GM18505 (cell line): ENCODE measurements at regions not wholly inside any gene's neighbourhood (a gene's known extent, or its start where the extent isn't known, plus 50 kb on each side); places are given as distances from the start of the nearest gene placed in this dataset.
"Not testable (repeated sequence)": the region's sequence is repeated elsewhere in the genome, so short reads cannot be mapped to it uniquely, and the experiment has no call there.

ENCODE experiments used
- ATAC-seq: cut with Tn5 transposase; IDR thresholded peaks from one replicate; pipeline ENCODE4 v1.9.1; 2021; ENCODE audit not compliant: unreplicated experiment
- POLR2A ChIP-seq: IDR thresholded peaks from 4 replicates; pipeline ENCODE4 v1.6.1; 2011; ENCODE audit warnings: borderline replicate concordance; ENCODE audit not compliant: insufficient read depth, insufficient read length; ENCODE audit errors: extremely low read depth

- ATAC-seq = no peak
- no peak for TF ChIP-seq POLR2A
Observed at GRCh38 chr4:148693913-148694649, 251.9 kb upstream of the NR3C2 start.

- TF ChIP-seq POLR2A = no peak
- no peak for ATAC-seq
Observed at GRCh38 chr4:148692242-148692641, 250.0 kb upstream of the NR3C2 start.

GRCh38 chr4:148686449-148686848 lies 244.2 kb upstream of the NR3C2 start:
- no peak for ATAC-seq
- no peak for TF ChIP-seq POLR2A

- TF ChIP-seq POLR2A = no peak
- ATAC-seq = no peak
Observed at GRCh38 chr4:148684638-148685037, 242.4 kb upstream of the NR3C2 start.

GRCh38 chr4:148680884-148681283 lies 238.7 kb upstream of the NR3C2 start:
- TF ChIP-seq POLR2A = no peak
- no peak for ATAC-seq

- no peak for ATAC-seq
- no peak for TF ChIP-seq POLR2A
Observed at GRCh38 chr4:148676344-148676743, 234.1 kb upstream of the NR3C2 start.

GRCh38 chr4:148674876-148675275 lies 232.7 kb upstream of the NR3C2 start:
- ATAC-seq = no peak
- no peak for TF ChIP-seq POLR2A

GRCh38 chr4:148664636-148665035 lies 222.4 kb upstream of the NR3C2 start:
- ATAC-seq = no peak
- TF ChIP-seq POLR2A = no peak

- no peak for ATAC-seq
- TF ChIP-seq POLR2A = no peak
Observed at GRCh38 chr4:148654131-148654530, 211.9 kb upstream of the NR3C2 start.

GRCh38 chr4:148653681-148654080 lies 211.5 kb upstream of the NR3C2 start:
- ATAC-seq = no peak
- no peak for TF ChIP-seq POLR2A

- no peak for ATAC-seq
- TF ChIP-seq POLR2A = no peak
Observed at GRCh38 chr4:148651991-148652390, 209.8 kb upstream of the NR3C2 start.

GRCh38 chr4:148649652-148650331 lies 207.6 kb upstream of the NR3C2 start:
- ATAC-seq = no peak
- no peak for TF ChIP-seq POLR2A

GRCh38 chr4:148643851-148644250 lies 201.6 kb upstream of the NR3C2 start:
- TF ChIP-seq POLR2A = no peak
- no peak for ATAC-seq

- no peak for ATAC-seq
- no peak for TF ChIP-seq POLR2A
Observed at GRCh38 chr4:148642907-148643306, 200.7 kb upstream of the NR3C2 start.

GRCh38 chr4:148638079-148638478 lies 195.9 kb upstream of the NR3C2 start:
- not testable (repeated sequence) for ATAC-seq

- ATAC-seq = not testable (repeated sequence)
Observed at GRCh38 chr4:148637453-148637852, 195.2 kb upstream of the NR3C2 start.
